ENCODE measurements at regions not wholly inside any gene's neighbourhood (a gene's known extent, or its start where the extent isn't known, plus 50 kb on each side); places are given as distances from the start of the nearest gene placed in this dataset.

GRCh38 chr16:65521633-65522328 lies 399.9 kb upstream of the CDH11 start:
- DNase-seq = no peak
- in situ Hi-C loops (cut with MboI; ENCODE audit: low pct_unique_long_range_greater_than_20kb, low sequenced_read_pairs) = no loop called here

- in situ Hi-C loops (cut with MboI; ENCODE audit: low pct_unique_long_range_greater_than_20kb, low sequenced_read_pairs) = no loop called here
- no peak for DNase-seq
These were observed 397.5 kb upstream of the CDH11 start for GRCh38 chr16:65519402-65519801.

- no peak for DNase-seq
- in situ Hi-C loops (cut with MboI; ENCODE audit: low pct_unique_long_range_greater_than_20kb, low sequenced_read_pairs) = no loop called here
These were observed 393.3 kb upstream of the CDH11 start for GRCh38 chr16:65515193-65515592.

GRCh38 chr16:65510850-65511249 lies 389.0 kb upstream of the CDH11 start:
- in situ Hi-C loops (cut with MboI; ENCODE audit: low pct_unique_long_range_greater_than_20kb, low sequenced_read_pairs) = no loop called here
- no peak for DNase-seq

- no peak for DNase-seq
- in situ Hi-C loops (cut with MboI; ENCODE audit: low pct_unique_long_range_greater_than_20kb, low sequenced_read_pairs) = no loop called here
These were observed 388.4 kb upstream of the CDH11 start for GRCh38 chr16:65510241-65510640.

GRCh38 chr16:65509172-65509571 lies 387.3 kb upstream of the CDH11 start:
- in situ Hi-C loops (cut with MboI; ENCODE audit: low pct_unique_long_range_greater_than_20kb, low sequenced_read_pairs) = no loop called here
- no peak for DNase-seq

- DNase-seq = no peak
- in situ Hi-C loops (cut with MboI; ENCODE audit: low pct_unique_long_range_greater_than_20kb, low sequenced_read_pairs) = no loop called here
These were observed 379.1 kb upstream of the CDH11 start for GRCh38 chr16:65500919-65501318.

- no peak for DNase-seq
- in situ Hi-C loops (cut with MboI; ENCODE audit: low pct_unique_long_range_greater_than_20kb, low sequenced_read_pairs) = no loop called here
These were observed 378.1 kb upstream of the CDH11 start for GRCh38 chr16:65500007-65500406.

GRCh38 chr16:65499566-65499965 lies 377.7 kb upstream of the CDH11 start:
- in situ Hi-C loops (cut with MboI; ENCODE audit: low pct_unique_long_range_greater_than_20kb, low sequenced_read_pairs) = no loop called here

GRCh38 chr16:65497571-65497970 lies 375.7 kb upstream of the CDH11 start:
- no peak for DNase-seq
- in situ Hi-C loops (cut with MboI; ENCODE audit: low pct_unique_long_range_greater_than_20kb, low sequenced_read_pairs) = no loop called here

More at GRCh38 chr16:65499566-65499965, 377.7 kb upstream of the CDH11 start:
- no peak for DNase-seq

- no peak for DNase-seq
- in situ Hi-C loops (cut with MboI; ENCODE audit: low pct_unique_long_range_greater_than_20kb, low sequenced_read_pairs) = no loop called here
These were observed 373.2 kb upstream of the CDH11 start for GRCh38 chr16:65495106-65495505.

GRCh38 chr16:65494609-65495008 lies 372.7 kb upstream of the CDH11 start:
- DNase-seq = no peak
- in situ Hi-C loops (cut with MboI; ENCODE audit: low pct_unique_long_range_greater_than_20kb, low sequenced_read_pairs) = no loop called here

GRCh38 chr16:65494080-65494479 lies 372.2 kb upstream of the CDH11 start:
- in situ Hi-C loops (cut with MboI; ENCODE audit: low pct_unique_long_range_greater_than_20kb, low sequenced_read_pairs) = no loop called here
- DNase-seq = no peak

GRCh38 chr16:65490286-65490685 lies 368.4 kb upstream of the CDH11 start:
- in situ Hi-C loops (cut with MboI; ENCODE audit: low pct_unique_long_range_greater_than_20kb, low sequenced_read_pairs) = no loop called here
- DNase-seq = no peak

GRCh38 chr16:65489531-65490023 lies 367.7 kb upstream of the CDH11 start:
- in situ Hi-C loops (cut with MboI; ENCODE audit: low pct_unique_long_range_greater_than_20kb, low sequenced_read_pairs) = no loop called here
- DNase-seq = no peak

GRCh38 chr16:65487231-65487630 lies 365.4 kb upstream of the CDH11 start:
- DNase-seq = no peak
- in situ Hi-C loops (cut with MboI; ENCODE audit: low pct_unique_long_range_greater_than_20kb, low sequenced_read_pairs) = no loop called here

- in situ Hi-C loops (cut with MboI; ENCODE audit: low pct_unique_long_range_greater_than_20kb, low sequenced_read_pairs) = no loop called here
- no peak for DNase-seq
These were observed 360.1 kb upstream of the CDH11 start for GRCh38 chr16:65481956-65482355.

GRCh38 chr16:65480281-65481091 lies 358.6 kb upstream of the CDH11 start:
- in situ Hi-C loops (cut with MboI; ENCODE audit: low pct_unique_long_range_greater_than_20kb, low sequenced_read_pairs) = no loop called here
- DNase-seq = no peak

- in situ Hi-C loops (cut with MboI; ENCODE audit: low pct_unique_long_range_greater_than_20kb, low sequenced_read_pairs) = no loop called here
- DNase-seq = no peak
These were observed 354.6 kb upstream of the CDH11 start for GRCh38 chr16:65476448-65476955.

GRCh38 chr16:65473699-65474098 lies 351.8 kb upstream of the CDH11 start:
- no peak for DNase-seq
- in situ Hi-C loops (cut with MboI; ENCODE audit: low pct_unique_long_range_greater_than_20kb, low sequenced_read_pairs) = no loop called here
